ENCODE measurements at regions not wholly inside any gene's neighbourhood (a gene's known extent, or its start where the extent isn't known, plus 50 kb on each side); places are given as distances from the start of the nearest gene placed in this dataset.
"Not testable (repeated sequence)": the region's sequence is repeated elsewhere in the genome, so short reads cannot be mapped to it uniquely, and the experiment has no call there.

GRCh38 chr13:37510441-37510840, 88.1 kb downstream of the POSTN start:
- DNase-seq = no peak

GRCh38 chr13:37505531-37505930, 93.0 kb downstream of the POSTN start:
- DNase-seq = no peak

DNA sequence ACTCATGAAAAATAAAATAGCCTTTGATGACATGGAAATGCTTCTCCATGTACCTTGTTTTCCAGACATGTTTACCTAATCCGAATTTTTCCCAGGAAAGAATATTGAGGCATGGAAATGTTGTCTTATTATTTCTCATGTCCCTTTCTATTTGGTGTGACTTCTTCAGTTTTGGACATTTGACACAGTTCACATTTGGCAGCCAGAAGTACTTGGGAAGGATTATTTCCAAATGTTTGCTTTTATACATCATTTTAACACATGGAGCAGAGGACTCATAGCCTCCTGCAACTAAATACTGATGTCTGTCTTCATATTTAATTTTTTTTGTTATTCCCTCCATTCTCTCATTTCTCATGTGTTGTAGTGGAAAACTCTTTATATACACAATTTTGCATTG, 94.3 kb downstream of the POSTN start:
- DNase-seq = no peak

GRCh38 chr13:37503287-37503686, 95.3 kb downstream of the POSTN start:
- no peak for DNase-seq

DNA sequence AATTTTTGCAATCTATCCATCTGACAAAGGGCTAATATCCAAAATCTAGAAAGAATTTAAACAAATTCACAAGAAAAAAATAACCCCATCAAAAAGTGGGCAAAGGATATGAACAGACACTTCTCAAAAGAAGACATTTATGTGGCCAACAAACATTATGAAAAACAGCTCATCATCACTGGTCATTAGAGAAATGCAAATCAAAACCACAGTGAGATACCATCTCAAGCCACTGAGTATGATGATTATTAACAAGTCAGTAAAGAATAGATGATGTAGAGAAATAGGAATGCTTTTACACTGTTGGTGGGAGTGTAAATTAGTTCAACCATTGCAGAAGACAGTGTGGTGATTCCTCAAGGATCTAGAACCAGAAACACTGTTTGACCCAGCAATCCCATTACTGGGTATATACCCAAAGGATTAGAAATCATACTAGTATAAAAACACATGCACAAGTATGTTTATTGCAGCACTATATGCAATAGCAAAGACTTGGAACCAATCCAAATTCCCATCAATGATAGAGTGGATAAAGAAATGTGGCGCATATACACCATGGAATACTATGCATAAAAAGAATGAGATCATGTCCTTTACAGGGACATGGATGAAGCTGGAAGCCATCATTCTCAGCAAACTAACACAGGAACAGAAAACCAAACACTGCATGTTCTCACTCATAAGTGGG, 96.1 kb downstream of the POSTN start:
- DNase-seq = not testable (repeated sequence)

DNA sequence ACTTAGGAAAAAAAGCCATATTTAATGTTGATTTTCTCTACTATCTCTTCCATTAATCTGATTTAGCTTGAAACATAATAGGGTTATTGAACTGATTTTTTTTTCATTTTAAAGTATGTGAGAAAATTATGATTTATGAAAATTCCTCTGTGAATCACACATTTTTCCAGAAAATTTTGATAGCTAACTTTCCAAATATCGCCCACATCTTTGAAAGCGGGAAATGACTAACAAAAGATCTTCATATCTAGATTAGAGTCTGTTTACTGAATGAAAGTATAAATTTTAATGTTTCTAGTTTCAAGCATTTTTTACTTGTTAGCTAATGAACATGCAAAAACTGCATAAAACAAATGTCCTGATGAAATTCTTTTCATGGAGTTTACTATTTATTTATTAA, 97.4 kb downstream of the POSTN start:
- no peak for DNase-seq

- DNase-seq = no peak
Observed at GRCh38 chr13:37495046-37495445, 103.5 kb downstream of the POSTN start.

DNA sequence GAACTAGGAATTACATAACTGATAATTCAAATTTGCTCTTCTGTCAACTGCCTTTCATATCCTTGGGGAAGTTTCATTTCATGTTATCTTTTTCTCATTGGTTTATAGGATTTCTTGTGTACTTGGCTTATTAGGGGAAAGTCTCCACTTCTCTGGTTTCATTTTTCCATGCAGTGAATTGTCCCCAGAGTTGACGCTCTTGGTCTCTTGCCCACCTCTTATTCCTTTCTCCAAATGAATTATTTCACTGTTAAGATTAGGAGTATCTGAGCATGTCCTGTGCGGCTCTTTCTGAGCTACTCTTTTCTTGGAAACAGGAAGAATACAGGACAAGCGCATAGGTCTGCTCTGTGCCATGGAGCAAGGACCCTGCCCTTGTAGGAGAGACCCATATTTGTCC, 104.8 kb downstream of the POSTN start:
- no peak for DNase-seq

DNA sequence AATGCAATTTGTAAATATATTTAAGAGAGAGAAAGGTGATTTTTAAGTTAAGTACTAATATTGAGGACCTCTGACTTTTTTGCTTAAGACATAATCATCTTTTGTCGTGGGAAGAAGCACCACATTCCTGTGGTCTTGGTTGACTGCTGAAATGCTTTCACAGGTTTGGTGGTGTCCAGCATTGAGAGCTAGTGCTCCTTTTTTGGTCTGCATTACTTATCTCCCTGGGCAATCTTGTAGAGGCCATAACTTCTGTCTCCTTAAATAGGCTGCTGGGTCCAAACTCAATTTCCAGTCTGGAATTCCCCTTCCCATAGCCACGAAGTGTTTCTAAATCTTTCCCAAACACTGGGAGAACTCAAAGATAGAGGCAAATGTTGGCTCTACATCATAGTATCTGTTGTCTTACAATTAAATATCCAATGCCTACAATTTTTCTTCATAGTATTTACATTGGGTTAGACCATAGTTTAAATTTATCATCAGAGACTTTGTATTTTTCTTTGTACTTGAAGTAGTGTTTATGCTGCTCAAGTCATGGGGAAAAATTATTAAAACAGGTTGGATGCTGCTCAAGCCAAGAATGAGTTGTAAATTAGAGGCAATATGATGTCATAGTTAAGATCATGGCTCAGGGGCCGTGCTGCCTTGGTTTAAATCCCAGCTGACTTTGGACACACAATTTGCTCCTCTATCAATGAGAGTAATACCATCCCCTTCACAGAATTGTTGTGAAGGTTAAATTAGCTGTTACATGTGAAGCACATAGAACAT, 105.6 kb downstream of the POSTN start:
- DNase-seq = no peak

DNA sequence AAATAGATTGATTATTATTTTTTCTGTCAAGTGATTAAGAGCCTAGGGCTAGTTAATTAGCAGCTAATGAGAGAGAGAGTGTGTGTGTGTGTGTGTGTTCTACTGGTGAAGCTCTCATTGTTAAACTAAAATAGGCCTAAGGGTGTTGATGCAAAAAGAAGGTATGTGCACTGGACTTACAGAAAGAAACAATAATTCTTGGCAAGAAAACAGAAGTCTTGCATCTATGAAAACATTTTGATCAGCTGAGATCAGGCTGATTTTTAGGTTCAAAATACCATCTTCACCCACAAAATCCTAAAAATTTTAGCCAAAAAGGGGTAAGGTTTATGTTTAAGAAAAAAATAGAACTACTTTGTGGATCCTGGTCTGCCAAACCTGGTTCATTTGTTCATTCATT, 106.5 kb downstream of the POSTN start:
- DNase-seq = no peak

DNA sequence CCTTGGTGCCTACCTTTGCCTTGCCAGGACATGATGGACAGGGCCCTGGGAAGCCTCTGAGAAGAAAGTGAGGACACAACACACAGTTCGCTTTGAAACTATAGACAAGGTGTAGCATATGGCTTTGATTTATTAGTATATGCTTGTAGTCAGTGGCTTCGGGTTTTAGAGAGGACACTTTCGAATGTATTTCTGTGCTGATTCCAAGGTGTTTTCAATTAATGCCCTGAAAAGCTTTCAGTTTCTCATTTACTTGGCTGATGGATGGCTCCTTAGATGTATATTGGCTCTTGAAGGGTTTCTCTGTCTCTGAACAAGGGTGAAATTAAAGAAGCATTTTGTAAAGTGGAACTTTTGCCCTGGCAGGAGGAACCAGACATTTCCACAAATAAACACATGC, 106.9 kb downstream of the POSTN start:
- DNase-seq = no peak

DNA sequence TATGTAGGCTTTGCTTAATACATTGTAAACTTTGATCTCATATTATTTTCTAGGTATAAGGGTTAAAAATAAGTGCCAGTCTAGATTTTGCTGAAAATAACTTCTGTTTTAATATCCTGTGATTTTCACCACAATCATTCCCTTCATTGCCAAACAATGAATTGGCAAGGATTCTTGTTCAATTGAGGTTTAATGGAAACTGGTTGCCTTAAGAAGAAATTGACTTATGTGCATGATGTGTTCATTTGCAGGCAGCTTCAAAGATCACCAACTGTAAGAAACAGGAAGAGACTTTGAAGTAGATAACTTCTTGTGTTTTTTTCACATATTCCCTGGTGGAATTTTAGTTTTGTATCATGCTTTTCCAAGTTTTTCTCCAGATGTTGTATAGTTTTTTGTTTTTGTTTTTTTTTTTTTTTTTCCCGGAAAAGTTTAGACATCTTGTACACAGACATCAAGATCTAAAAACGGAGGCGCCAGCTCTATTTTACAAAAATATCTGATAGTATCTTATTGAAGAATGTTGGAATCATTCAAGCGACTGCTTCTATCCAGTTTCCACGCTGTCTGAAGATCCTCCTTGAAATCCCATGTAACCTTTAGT, 108.3 kb downstream of the POSTN start:
- no peak for DNase-seq

GRCh38 chr13:37488726-37489125, 109.8 kb downstream of the POSTN start:
- no peak for DNase-seq

DNA sequence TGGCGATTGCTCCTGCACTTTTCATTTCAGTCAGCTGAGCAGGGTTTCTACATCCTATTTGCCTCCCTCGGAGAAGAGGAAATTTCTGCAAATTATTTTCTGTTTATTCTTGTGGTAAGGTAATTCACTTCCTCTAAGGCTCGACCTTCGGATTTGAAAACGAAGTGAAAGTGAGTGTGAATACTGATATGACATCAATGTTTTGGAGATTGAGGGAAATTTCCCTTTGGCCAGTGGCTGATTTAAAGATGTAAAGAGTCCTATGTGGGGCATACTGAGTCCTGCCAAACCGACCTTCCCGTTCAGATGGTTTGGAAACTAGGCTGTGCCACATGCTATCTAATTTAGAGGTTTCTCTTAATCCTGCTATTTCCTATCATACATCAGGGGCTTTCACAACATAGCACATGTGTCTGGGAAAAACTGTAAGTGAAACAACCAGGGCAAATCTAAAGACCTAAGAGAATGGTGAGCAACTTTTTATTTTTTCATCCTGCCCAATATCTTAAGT, 112.3 kb downstream of the POSTN start:
- no peak for DNase-seq

DNA sequence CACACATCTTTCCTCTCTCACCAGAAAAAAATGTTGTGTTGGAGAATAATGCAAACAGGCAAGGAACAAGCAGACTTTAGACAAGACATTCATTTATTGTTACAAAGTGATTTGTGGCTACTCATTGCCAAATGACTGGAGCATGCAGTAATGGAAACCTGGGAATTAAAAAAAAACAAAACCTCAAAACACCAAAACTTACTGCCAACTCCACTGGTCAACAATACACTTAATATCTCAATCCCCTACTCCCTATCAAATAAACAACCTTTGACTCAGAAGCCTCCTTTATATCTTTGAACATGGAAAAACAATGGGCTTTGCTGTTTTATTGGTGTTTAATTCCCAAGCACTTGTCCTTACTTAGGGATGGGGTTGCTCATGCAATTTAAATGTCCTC, 112.8 kb downstream of the POSTN start:
- DNase-seq = no peak

- DNase-seq = no peak
Observed at GRCh38 chr13:37484056-37484455, 114.5 kb downstream of the POSTN start.

GRCh38 chr13:37482331-37482730, 116.2 kb downstream of the POSTN start:
- no peak for DNase-seq

DNA sequence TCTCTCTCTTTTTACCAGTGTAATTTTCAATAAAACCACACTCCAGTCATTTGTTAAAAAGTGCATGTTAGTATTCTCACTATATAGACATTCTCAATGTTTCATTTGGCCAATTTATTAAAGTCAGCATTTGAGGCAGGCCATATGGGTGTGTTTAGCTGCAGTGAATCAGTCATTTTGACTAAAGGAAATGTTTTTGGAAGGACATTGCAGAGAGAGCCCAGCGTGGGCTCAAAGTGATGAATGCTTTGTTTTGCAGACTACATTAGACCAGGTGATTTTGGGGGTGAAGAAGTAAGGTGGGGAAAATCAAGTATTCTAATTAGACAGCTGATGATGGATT, 116.7 kb downstream of the POSTN start:
- no peak for DNase-seq

- DNase-seq = no peak
Observed at GRCh38 chr13:37481011-37481884, 117.3 kb downstream of the POSTN start.

DNA sequence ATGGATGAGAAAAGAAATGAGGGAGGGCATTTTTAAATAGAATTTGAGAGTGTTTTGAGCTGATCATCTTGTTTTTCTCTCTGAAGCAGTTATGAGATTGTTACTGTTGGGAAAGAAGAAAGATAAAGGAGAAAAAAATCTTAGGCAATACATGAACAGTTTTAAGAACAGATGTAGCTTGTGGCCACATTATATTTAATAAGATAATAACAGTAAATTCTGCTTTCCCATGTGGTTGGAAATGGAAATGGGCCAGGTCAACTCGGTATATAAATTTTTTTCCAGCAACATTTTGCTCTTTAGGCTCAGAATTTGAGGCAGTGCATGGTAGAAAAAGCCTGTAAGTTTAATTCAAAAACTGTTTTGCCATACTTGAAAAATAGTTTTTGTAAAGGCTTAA, 118.7 kb downstream of the POSTN start:
- no peak for DNase-seq

- DNase-seq = no peak
Observed at GRCh38 chr13:37476874-37477273, 121.7 kb downstream of the POSTN start.

- DNase-seq = no peak
Observed at GRCh38 chr13:37475966-37476365, 122.6 kb downstream of the POSTN start.

GRCh38 chr13:37475151-37475550, 123.4 kb downstream of the POSTN start:
- DNase-seq = no peak

Data from inflammatory macrophage (primary cell).